ENCODE measurements at regions not wholly inside any gene's neighbourhood (a gene's known extent, or its start where the extent isn't known, plus 50 kb on each side); places are given as distances from the start of the nearest gene placed in this dataset.
A peak's percentile ranks its signal among the peaks of the same experiment; 100 is the strongest.
"Not testable (repeated sequence)": the region's sequence is repeated elsewhere in the genome, so short reads cannot be mapped to it uniquely, and the experiment has no call there.

DNA sequence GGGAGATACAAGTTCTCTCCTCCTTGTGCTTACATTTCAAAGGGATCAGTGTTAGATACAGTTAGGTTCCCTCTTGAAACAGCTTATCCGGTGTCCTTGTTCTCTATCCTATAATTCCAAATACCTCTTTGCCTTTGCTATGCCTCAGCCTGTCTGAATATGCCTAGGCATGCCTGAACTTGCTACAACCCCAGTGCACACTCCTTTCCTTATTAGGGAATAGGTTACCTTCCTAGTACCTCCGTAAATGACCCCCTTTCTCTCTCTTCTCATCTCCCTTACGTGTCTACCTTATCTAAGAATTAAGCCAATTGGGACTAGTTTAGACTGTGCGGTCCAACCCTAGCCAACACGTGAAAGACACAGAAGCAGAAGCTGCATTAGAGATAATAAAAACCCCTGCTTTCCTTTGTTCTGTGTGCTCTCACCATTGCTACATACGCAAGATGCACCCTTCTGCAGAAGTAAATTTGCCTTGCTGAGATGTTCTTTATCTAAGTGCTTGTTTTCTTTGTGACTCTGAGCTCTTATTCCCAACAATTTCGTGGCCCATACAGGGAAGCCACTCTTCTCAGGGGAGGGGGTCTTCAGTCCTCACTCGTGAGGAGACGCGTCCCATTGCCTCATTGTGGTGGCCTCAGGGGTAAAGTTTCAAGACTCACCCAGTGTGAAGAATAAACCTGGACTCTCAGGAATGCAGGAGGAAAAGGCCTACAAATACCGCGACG lies 802.1 kb downstream of the PLA2G4A start:
- no peak for DNase-seq (ENCODE audit: low read depth)

DNA sequence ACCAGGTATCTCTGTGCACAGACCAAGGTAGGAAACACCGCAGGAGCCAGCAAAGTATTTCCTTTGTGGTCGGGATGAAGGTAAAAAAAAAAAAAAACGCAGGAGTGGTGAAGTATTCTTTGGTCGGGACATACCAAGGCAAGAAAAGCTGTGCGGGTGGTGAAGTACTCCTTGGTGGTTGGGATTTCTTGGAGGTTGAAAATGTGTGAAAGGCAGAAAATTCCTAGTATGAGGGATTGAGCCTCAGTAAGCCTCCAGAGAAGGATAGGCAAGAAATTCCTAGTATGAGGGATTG lies 802.6 kb downstream of the PLA2G4A start:
- no peak for DNase-seq (ENCODE audit: low read depth)

DNA sequence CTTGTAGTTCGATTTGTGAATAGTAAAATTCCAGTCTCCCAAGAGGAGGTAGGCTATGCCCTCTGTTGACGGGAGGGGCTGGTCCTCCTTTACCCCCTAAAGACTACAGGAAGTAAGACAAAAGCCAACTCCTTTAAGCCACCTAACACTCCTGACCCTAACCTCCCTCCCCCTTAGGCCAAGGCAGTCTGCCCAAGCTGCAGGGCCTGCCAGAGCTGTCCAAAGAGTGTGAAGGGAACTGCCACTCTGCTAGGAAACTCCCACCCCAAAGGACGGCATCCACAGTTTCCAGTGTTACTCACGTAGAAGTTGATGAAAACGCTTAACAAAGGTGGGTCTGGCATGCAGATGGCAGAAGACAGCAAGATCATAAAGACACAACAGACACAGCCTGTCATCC lies 803.2 kb downstream of the PLA2G4A start:
- DNase-seq (ENCODE audit: low read depth) = no peak

DNA sequence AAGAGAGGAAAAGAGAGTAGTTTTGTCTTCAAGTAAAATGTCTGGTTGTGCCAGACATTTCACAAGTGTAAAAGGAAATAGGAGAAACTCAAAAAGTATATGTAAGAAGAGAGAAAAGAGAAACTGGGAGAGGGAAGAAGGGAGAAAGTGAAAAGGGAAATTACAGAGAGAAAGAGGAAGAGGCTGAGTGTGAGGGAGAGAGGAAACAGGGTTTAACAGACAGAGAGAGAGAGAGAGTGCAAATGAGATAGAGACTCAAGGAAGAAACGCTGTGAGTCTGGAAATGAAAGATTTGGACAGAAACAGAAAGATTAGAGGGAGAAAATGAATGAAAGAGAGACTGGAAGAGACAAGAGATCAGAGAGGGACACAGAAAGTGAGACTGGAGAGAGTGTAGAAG lies 806.2 kb downstream of the PLA2G4A start:
- DNase-seq (ENCODE audit: low read depth) = no peak

DNA sequence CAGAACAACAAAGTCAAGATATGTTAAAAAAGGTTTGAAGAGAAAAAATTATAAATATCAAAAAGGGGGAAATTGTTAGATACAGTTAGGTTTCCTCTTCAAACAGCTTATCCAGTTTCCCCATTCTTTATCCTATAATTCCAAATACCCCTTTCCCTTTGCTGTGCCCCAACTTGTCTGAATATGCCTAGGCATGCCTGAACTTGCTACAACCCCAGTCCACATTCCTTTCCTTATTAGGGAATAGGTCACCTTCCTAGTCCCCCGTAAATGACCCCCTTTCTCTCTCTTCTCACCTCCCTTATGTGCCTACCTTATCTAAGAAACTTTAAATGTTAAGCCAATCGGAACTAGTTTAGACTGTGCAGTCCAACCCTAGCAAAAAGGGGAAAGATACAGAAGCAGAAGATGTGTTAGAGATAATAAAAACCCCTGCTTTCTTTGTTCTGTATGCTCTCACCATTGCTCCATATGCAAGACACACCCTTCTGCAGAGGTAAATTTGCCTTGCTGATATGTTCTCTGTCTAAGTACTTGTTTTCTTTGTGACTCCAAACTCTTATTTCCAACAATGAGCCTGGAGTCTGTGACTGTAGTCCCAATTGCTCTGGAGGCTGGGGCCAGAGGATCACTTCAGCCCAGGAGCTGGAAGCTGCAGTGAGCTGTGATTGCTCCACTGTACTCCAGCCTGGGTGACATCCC lies 810.1 kb downstream of the PLA2G4A start:
- DNase-seq (ENCODE audit: low read depth) = no peak

DNA sequence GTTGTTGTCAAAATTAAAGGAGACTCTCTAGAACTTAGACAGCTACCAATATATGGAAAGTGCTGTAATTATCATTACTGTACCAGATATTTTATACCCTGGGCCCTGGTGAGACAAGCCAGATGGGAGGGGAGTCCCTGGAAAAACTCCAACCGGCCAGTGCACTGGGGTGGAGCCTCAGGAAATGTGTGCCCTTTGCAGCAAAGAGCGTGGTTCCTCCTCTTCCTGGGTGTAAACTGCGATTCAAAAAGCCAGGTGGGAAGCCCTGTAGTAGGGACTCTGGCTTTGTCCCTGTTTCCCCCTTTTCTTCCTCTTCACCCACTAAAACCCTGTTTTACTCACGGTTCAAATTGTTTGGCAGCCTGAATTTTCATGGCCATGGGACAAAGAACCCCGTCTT lies 812.3 kb downstream of the PLA2G4A start:
- DNase-seq (ENCODE audit: low read depth) = no peak

DNA sequence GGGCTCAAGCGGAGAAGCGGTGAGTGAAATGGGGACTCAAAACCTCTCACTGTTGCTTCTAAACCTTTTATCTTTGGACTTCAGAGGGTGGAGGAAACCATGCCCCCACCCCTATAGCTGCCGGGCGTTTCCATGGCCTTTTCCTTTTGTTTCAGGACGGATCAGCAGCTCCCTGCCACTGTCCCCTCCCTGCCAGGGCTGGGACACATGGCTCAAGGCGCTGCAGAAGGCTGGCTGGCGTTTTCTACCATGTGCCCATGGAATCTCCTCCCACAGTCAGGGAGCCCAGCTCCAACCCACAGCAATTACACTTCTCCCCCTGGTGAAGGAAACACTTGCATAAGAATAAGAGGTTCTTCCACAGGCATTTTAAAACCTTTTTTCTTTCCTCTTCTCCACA lies 812.7 kb downstream of the PLA2G4A start:
- peak; percentile 10 for DNase-seq (ENCODE audit: low read depth)

DNA sequence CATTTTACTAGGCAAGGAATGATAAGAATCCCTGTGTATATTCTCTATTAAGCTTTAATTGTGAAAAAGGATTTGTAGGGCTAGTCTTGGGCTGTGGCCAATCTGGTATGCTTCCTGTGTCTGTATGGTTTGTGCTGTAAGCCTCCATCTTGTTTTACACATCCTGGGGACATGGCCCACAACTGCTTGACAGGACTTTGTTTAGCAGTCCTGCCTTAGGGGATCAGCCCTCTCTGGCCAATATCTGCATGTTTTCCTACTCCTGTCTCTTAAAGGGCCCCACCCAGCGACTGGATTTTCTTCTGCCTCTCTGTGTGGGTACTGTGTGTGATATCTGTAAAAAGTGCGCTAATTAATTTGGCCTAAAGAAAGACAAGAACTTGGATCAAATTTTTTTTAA lies 813.2 kb downstream of the PLA2G4A start:
- DNase-seq (ENCODE audit: low read depth) = no peak

DNA sequence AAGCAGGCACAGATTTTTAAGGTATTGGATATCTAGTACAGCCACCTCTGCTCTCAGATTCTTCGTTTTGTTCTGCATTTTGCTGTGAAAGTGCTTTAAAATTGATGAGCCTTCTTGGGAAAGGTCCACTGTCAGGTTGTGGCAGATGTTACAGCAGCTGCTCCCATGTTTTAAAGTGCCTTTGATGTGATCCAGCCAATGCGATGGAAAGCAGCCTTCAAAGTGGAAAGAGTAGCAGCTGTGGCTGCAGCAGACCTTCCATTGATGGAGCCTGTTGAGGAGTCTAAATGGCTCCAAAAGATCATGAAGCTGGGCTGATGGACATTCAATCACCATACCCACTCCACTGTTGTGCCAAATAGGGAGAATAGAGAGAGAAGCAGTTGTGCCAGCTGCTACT lies 816.9 kb downstream of the PLA2G4A start:
- DNase-seq (ENCODE audit: low read depth) = no peak

DNA sequence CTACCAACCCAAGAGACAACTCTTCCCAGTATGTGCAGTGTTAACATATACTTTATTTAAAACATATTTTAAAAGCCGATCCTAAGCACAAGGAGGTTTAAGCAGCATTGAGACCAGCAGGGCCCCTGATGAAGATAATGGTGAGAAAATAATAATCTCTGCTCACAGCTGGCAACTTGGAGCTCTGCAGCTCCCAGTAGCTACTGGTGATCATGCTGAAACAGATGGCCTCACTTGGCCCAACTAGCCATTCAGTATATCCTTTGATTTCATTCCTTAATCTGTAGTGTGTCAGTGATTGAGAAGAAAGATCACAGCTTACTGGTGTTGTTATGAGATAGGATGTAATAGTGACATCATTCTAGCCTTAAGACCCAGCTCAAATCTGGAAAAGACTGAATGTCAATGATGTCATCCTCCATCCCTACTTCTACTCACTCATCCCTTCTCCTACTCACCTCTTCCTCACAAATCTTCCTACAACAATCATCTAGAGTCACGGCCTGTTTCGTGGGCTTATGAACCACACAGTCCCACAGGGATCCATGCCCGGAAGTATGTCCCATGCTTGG lies 817.9 kb downstream of the PLA2G4A start:
- DNase-seq (ENCODE audit: low read depth) = no peak

DNA sequence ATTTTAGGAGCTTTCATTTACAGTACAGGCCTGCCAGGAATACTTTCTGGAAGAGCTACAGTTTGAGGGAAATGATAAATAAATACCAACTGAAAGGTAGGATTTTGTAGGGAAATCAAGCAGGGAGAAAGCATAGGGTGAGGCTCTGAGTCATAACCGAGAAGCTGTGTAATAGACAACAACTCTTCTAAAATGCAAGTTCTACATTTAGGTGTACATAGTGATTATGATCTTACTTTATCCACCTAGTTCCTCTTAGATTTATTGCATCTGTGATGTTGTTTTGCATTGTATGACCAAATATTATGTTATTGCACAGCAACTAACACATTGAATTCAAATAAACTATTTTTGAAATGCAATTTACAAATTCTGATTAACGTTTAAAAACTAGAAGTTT lies 819.3 kb downstream of the PLA2G4A start:
- DNase-seq (ENCODE audit: low read depth) = no peak

DNA sequence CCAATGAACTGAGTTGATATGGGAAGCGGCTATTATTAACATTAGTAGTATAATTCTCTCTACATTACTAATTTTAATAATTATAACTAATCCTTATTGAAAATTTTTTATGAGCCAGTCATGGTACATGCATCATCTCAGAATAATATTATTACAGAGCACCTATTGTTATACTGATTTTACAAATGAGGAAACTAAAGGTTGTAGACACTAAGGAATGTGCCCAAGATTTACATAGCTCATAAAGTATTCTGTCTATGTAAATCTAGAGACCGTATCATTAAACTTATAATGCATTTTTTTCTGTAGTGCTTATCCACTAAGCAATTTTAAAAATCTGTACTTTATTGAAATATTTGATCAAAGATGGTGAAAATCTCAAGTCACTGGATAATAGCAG lies 825.9 kb downstream of the PLA2G4A start:
- DNase-seq (ENCODE audit: low read depth) = no peak

DNA sequence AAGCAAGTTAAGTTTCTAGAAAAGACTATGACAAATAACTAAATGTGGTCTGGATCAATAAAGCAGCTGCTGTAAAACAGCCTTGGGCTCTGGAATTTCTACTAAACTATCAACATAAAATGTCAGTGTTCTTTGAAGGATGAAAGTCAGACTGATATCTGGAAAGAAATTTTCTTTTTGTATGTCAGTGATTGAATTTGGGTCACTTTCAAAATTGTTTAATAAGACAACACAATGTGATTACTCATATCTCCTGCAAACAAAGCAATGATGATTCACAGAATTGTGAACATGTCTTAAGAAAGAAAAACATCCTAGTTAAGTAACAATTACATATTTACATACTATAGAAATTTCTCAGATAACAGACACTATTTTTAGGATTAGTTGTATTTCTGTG lies 826.4 kb downstream of the PLA2G4A start:
- no peak for DNase-seq (ENCODE audit: low read depth)

DNA sequence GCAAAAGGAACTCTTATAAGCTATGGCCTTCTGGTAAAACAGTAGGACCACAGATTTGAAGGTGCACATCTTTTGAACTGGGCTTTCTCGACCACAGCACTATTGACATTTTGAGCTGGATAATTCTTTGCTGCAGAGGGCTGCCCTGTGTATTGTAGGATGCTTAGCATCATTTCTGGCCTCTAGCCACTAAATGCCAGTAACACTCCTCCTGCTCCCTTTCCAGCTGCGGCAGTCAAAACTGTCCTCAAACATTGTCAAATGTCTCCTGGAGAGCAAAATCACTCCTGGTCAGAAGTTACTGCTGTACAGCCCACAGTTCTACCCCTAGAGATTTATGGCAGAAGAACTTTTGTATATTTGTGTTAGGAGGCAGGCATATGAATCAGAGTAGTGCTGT lies 836.7 kb downstream of the PLA2G4A start:
- no peak for DNase-seq (ENCODE audit: low read depth)

DNA sequence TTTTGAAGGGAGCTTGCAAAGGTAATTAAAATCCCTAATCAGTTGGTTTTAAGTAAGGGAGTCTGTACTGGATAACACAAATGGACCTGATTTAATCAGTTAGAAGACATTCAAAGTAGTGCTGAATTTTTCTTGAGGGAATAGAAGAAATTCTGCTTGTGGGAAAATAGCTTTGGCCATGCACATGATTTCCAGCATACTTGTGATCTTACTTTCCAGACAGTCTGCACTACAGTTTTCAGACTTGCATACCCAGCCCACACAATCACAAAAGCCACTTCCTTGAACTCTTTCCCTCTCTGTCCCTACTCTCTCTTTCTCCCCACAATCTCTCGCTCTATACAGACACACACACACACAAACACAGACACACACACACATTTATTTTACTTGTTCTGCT lies 852.1 kb downstream of the PLA2G4A start:
- no peak for DNase-seq (ENCODE audit: low read depth)

DNA sequence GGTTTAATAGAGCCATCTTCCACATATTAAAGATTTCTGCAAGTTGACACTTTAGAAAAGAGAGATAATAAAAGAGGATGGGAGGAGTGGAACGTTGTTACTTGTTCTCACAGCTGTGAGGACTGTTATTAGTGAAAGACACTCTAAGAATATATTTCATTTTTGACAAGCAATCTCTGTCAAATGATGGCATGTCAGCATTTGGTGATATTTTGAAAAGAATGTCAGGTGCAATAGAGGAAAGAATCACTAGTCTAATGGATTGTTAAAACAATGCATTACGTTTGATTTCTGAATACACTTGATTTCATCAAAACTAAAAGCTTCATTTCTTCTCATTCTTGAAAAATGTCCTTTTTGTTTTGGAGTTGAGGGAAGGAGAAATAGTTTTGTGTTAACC lies 853.4 kb downstream of the PLA2G4A start:
- no peak for DNase-seq (ENCODE audit: low read depth)

DNA sequence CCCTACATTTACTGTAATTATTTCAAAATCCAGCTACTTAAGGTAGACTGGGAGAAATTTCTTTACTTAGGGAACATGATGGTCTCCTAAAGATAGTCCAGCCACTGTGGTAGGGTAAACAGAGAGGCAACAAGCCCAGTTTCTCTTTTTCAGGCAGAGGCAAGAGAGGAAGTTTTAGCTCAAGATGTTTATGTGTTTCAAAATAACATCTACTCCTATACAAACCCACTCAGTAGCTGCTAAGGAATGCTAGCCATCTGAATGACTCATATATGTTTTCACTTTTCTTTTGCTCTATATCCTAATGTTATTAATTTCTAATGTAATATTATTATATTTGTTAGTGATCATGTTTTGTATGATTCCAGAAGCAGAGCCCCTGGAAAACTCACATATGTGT lies 856.6 kb downstream of the PLA2G4A start:
- no peak for DNase-seq (ENCODE audit: low read depth)

DNA sequence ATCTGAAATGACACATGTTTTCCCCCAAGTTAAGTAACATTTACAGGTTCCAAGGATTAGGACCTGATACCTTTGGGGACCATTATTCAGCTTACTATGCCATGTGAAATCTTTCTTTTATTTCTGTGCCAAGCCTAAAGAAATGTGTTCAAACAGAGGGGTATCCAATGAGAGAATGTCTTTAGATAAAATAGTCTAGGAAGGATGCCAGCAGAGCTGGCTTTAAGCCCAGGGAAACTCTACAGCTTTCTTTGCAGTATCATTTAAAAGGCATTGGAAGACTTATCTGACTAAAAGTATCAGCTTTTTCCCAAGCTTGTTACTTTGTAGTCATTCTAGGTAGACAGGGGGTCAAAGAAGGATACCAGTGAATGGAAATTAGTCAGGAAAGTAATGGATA lies 860.4 kb downstream of the PLA2G4A start:
- DNase-seq (ENCODE audit: low read depth) = peak; percentile 52

DNA sequence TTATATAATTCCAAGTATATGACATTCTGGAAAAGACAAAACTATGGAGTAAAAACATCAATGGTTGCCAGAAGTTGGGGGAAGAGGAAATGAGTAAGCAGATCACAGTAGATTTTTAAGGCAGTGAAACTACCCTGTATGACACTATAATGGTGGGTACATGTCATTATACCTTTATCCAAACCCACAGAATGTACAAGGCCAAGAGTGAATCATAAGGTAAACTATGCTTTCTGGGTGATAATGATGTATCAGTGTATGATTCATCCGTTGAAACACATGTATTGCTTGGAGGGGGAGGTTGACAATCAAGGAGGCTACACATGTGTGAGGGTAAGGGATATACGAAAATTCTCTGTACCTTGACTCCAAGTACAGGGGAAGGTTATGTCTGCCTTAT lies 862.7 kb downstream of the PLA2G4A start:
- DNase-seq (ENCODE audit: low read depth) = peak; percentile 84

DNA sequence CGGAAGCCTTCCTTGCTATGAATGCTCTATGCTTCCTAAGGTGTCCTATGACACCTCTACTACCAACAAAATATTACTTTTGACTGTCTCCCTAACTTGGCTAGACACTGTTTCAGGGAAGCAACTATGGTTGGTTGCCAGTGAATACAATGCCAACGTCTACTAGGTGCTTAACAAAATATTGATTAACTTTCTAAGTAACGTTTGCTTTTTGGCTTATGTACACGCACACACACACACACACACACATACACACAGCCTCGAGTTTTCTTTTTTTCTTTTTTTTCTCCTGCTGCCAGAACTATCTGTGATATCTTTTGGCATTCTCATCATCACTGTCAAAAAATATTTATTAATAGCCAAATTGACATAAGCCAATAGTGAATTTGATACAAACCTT lies 864.0 kb downstream of the PLA2G4A start:
- no peak for DNase-seq (ENCODE audit: low read depth)

DNA sequence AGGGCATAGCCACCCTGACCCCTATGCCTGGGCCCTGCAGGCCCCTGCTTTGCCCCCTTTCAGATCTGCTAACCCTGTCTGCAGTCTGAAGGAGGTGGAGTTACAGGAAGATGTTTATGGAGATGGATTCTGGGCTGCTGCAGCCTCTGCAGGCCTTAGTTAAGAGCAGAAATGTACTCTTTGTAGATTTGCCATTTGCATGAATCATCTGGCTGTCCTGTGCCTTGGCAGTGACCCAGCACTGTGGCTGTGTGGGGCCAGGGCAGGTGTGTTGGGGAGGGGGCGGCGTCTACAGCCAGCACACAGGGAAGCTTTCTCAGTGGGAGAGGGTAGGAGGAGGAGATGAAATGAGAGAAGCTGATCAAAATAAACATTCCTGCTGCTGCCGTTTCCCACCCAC lies 867.3 kb downstream of the PLA2G4A start:
- DNase-seq (ENCODE audit: low read depth) = peak; percentile 11

DNA sequence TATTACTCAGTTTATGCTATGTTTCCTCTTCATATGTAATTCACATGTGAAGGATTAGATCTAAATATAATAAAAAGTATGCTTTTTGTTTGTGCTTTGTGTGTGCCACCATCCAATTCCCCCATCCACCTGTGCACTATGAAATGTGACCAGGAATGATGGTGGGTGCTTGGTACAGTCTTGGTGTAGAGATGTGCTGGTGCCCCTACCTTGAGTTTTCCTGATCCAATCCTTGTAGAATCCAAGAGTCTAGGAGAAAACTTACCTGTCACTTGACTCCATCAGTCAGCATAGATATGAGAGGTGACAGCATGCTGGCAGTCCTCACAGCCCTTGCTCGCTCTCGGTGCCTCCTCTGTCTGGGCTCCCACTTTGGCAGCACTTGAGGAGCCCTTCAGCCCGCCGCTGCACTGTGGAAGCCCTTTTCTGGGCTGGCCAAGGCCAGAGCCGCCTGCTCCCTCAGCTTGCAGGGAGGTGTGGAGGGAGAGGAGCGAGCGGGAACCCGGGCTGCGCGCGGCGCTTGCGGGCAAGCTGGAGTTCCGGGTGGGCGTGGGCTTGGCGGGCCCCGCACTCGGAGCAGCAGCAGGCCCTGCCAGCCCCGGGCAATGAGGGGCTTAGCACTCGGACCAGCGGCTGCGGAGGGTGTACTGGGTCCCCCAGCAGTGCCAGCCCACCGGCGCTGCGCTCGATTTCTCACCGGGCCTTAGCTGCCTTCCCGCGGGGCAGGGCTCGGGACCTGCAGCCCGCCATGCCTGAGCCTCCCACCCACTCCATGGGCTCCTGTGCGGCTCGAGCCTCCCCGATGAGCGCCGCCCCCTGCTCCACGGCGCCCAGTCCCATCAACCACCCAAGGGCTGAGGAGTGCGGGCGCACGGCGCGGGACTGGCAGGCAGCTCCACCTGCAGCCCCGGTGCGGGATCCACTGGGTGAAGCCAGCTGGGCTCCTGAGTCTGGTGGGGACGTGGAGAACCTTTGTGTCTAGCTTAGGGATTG lies 874.7 kb downstream of the PLA2G4A start:
- not testable (repeated sequence) for DNase-seq (ENCODE audit: low read depth)

All from RPMI7951 (cell line).